ENCODE measurements at regions not wholly inside any gene's neighbourhood (a gene's known extent, or its start where the extent isn't known, plus 50 kb on each side); places are given as distances from the start of the nearest gene placed in this dataset.

GRCh38 chr10:111459967-111460366, 383.1 kb downstream of the ADRA2A start:
- DNase-seq = no peak

DNA sequence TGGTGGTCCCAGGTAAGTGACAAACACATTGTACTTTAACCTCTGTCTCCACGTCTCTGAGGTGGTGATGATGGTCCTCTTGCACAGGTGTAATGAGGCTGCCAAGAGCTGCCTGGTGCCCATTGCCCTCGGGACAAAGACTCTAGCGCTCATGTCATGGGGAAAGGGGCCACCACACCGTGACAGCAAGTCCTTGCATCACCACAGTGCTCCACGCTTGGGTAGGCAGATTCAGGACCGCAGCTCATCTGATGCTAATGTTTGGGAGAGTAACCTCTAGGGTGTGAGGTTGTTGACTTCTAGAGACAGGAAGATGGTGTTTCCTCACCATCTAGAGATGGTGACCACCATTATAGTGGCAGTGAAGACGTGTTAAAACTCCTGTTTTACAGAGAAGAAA, 395.6 kb downstream of the ADRA2A start:
- no peak for DNase-seq

DNA sequence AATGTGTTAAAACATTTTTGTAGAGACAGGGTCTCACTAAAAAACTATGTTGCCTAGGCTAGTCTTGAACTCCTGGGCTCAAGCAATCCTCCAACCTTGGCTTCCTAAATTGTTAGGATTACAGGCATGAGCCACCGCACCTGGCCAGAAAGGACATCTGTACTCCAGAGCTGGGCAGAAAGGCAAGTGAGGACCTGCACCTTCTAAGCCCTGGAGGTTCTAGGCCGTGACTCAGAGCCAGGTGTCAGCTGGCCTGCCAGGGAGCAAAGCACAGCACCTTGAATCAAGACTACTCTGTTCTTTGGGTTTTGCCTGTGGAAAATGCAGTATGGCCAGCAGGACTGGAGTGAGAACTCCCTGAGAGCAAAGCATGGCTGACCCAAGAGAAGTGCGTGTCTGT, 396.5 kb downstream of the ADRA2A start:
- no peak for DNase-seq

- no peak for DNase-seq
Measured at GRCh38 chr10:111474786-111475185, 398.0 kb downstream of the ADRA2A start.

- DNase-seq = no peak
Measured at GRCh38 chr10:111475720-111476119, 398.9 kb downstream of the ADRA2A start.

GRCh38 chr10:111478651-111479050, 401.8 kb downstream of the ADRA2A start:
- no peak for DNase-seq

- no peak for DNase-seq
Measured at GRCh38 chr10:111479966-111480365, 403.1 kb downstream of the ADRA2A start.

GRCh38 chr10:111481261-111481826, 404.5 kb downstream of the ADRA2A start:
- DNase-seq = peak; percentile 34

DNA sequence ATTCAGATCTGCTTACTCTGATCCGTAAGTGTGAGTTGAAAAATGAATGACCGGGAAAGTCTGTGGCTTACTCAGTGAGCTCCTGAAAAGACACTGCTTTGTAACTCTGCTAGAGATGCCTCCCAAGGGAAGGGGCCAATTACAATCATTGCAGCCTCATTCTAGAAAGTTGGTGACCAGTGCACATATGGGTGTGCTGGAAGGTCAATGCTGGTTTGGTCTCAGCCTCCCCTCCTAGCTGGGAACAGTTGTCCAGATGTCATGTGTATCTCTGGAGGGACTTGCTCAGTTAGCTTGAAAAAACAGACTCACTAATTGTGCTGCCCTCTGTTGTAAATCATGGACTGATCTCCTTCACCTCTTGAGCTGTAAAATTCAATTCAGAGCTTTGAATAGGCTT, 405.0 kb downstream of the ADRA2A start:
- DNase-seq = no peak

DNA sequence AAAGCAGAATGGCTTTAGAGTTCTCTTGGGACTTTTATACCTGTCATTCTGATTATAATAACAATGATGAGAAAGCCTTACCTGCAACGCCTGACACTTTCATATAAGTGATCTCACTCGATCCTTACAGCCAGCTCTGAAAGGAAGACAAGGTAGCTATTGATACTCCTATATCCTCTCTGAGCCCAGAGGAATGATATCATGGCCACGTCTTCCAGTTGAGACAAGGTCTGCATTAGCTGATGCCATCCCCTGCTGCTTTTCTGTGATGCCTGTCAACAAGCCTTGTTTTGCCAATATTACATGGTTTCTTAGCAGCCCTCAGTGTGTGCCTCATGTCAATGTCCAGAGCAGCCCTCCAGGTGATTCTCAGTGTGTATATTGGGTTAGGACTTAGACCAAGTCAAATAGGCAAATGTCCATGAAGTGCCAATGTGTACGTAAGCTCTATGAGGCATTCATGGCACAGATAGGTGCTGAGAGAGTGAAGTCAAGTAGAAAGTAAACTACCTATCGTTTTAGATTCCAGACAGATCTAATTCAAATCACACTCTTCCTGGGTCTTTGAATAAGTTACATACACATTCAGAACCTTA, 405.9 kb downstream of the ADRA2A start:
- DNase-seq = no peak

- no peak for DNase-seq
Measured at GRCh38 chr10:111485767-111486166, 408.9 kb downstream of the ADRA2A start.

DNA sequence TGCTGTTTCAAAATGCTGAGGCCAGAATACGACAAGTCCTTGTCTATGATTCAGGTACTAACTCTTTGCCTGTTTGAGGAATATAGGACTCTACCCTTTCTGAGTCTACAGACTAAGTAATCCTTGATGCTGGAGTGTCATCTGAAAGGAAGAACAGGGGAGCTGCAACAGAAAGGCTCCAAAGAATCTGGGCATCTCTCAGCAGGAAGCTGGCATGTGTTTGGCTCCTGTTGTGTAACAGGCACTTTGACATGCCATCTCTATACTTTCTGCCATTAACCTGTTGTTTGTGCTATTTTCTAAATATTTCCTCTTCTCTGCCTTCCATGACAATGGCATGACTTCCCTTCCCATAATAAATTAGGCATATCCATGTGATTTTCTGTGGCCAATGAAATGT, 409.5 kb downstream of the ADRA2A start:
- no peak for DNase-seq

- DNase-seq = no peak
Measured at GRCh38 chr10:111488668-111489067, 411.8 kb downstream of the ADRA2A start.

- no peak for DNase-seq
Measured at GRCh38 chr10:111491154-111491553, 414.3 kb downstream of the ADRA2A start.

GRCh38 chr10:111493024-111493625, 416.3 kb downstream of the ADRA2A start:
- DNase-seq = no peak

DNA sequence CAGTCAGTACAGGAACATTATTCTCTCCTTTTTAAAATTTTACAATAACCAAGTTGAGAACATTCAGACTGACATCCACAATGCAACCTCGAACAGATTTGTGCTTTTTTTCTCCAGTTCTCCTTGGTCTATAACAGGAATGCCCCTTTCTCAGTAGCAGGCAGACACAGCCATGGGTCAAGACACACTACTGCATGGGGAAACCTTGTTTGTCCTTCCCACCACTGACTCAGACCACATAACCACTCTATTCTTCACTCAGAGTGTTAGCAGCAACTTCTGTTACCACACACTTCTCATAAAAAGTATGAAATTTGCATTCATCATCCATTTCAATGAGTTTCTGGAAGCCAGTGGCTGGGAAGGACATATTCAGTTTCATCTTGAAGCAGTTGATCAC, 421.7 kb downstream of the ADRA2A start:
- no peak for DNase-seq

DNA sequence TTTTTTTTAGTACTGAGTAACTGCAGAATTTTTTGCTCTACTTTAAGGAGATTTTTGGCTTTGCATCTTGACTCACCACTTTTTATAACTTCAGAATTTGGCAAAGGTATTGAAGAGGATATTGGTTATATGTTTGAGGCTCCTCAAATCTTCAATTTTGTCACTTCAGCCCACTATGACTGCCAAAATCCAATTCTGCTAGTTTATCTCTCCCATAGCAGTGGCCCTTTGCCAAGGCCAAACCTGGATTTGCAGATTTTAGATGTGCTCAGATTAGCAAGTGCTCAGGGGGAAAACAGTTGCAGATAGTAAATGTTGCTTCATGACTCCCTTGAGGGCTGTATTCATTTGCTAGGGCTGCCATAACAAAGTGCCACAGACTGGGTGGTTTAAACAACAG, 427.5 kb downstream of the ADRA2A start:
- DNase-seq = no peak

DNA sequence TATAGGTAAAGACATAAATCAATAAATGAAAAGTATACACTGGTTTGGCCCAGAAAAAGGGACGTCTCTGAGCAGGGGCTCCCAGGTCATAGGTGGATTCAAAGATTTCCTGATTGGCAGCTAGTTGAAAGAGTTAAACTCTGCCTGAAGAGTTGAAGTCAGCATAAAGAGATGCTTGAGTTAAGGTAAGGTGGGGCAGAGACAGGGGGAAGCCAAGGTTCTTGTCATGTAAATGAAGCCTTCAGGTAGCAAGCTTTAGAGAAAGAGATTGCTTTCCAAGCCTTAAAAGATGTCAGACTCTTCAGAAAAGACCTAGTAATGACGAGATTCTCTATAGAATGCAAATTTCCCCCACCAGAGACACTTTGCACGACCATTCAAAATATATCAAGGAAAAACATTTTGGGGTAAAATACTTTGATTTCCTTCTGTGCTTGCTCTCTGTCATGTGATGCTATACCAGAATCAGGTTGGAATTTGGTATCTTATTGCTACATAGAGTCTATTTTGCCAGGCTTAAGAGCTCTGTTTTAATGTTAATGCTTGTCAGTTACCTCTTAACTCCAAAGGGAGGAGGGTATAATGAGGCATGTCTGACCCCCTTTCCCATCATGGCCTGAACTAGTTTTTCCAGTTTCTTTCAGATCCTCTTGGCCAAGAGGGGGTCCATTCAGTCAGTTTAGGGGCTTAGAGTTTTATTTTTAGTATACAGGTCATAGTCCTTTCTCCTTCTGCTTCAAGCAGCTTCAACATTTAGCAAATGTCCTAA, 429.6 kb downstream of the ADRA2A start:
- no peak for DNase-seq

DNA sequence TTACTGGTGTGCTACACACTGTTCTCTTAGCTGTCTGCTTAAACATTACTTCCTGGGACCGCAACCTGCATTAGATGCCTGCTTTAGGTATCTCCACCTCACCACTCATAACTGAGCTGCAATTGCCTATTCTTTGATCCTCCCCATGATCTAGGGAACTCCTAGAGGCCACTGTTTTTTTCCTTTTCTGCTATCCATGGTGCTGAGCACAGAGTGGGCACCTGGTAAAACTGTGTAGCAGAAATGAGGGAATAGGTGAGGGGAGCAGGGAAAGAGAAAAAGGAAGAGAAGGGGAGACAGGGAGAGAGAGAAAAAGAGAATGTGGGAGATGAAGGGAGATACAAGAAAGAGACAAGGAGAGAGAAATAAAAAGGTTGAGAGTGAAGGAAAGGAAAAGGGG, 434.9 kb downstream of the ADRA2A start:
- DNase-seq = no peak

- DNase-seq = no peak
Measured at GRCh38 chr10:111515264-111515663, 438.4 kb downstream of the ADRA2A start.

DNA sequence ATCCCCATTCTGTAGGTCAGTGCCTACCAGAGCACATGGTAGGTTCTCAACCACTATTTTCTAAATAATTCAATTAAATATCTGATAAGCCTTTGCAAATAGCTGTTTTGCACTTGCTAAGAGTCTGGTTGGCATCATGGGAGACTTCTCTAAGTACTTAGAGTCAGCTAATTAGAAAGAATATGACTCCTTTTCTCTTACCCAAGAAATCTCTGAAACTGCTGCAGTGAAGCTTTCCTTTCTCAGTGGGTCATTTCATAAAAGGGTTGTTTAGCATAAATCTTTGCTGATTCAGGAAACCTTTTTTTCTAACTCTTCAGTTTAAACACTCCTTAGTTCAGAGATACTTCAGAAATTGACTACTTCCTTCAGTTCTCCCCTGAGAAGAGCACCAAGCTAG, 438.9 kb downstream of the ADRA2A start:
- DNase-seq = no peak

GRCh38 chr10:111516144-111516543, 439.3 kb downstream of the ADRA2A start:
- no peak for DNase-seq

- no peak for DNase-seq
Measured at GRCh38 chr10:111522141-111522540, 445.3 kb downstream of the ADRA2A start.

DNA sequence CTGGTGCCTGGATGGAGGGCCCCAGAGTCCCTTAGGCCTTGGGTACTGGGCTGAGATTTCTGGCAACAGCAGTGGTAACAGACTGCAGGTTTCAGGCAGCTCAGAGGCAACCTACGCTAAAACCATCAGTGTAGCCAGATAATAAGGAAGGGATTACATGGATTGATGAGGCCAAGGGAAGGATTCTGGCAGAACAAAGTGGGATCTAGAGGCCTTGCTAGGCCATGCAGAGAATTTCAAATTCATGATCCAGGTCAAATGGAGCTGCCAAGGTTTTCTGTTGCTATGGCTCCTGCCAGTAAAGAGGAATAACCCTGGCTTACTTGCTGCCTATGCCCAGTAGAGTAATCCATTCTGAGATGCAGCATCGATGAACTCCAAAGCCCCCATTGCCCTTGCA, 445.7 kb downstream of the ADRA2A start:
- no peak for DNase-seq

All from NCI-H69 (cell line).